Umbilical cord (tissue), 1 donor: ENCODE measurements at regions not wholly inside any gene's neighbourhood (a gene's known extent, or its start where the extent isn't known, plus 50 kb on each side); places are given as distances from the start of the nearest gene placed in this dataset.

Source experiments
- DNase-seq: peaks from one replicate; pipeline ENCODE4 v3.0.0-alpha.2; 2015; ENCODE audit warnings: low spot score

DNA sequence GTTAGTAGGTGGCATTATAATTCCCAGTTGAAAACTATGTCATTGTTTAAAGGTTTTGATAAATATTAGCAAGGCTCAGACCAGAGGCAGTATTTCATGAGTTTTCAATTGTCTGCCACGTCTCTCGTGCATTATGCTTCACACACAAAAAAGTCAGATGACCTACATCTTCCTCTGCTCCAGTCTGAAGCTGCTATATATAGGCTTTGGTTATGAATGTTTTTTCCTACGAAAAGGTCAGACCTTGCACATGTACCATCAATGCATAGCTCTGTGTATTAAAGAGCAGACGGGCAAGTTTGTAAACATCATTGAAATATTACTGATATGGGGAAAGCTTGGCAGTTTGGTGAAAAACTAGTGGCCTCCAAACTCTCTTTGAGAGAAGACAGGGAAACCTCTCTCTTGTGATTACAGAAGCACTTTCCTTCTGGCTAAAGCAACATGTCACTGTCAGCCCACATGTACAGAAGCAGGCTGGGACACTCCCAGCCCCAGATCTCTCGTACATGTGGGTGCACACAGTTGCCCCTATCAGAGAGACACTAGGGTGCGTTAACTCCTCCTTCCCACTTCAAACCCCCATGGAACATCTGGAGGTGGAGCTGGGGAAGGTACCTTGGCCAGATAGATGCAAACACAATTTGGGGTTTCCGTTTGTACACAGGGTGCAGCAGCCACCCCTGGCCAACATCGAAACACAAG lies 184.0 kb upstream of the BCL6 start:
- peak; percentile 12 for DNase-seq

DNA sequence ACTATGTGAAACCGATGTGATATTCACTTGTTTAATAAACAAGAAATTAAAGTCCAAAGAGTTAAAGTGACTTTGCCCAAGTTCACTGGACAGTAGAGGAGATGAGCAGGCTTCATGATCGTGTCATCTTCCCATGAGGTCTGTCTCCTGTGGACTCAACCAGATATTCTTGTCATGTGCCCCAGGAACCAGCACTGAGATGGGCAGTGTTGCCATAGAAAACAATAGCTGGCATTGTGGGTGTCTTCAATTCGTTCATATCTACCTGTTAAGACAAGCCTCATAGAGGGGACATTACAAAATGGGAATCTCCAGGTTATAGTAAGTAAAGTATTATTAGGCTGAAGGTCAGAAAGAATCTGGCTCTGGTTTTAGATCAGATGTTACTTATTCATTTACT lies 184.8 kb upstream of the BCL6 start:
- DNase-seq: no peak

DNA sequence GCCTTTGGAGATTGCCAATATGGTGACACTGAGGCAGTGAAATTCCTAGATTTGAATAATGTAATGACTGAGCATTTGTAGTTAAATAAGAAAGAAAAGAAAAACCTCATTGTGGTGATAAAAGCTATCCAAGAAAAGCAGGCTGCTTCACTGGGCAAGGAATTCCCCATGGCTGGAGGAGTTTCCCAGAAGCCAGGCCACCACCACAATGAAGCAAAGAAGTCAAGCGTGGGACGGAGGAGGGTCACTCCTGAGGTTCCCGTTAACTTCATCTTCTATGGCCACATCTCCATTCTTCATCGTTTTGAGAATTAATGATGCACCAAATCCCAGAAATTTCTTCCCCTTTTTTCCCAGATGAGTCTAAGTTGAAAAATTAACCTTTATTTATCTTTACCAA lies 185.8 kb upstream of the BCL6 start:
- no peak for DNase-seq

DNA sequence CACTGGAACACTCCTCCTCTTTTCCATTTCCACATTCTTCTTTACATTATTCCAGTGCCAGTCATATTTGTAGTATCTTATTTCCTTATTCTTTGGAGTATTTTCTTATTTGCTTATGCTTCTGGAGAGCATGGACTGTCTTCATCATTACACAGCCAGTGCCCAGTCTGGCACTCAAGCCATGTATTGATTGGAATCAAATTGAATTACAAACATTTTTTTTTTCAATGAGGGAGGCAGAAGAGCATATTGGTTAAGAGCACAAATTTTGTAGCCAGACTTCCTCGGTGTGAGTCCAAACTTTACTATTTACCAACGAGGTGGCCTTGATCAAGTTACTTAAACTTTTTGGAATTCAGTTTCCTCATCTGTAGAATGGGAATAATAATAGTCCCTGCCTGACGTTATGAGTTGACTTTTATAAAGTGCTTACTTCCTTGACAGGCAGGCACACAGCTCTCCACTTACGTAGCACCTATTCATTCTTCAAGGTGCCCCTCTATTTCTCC lies 186.6 kb upstream of the BCL6 start:
- DNase-seq: no peak

DNA sequence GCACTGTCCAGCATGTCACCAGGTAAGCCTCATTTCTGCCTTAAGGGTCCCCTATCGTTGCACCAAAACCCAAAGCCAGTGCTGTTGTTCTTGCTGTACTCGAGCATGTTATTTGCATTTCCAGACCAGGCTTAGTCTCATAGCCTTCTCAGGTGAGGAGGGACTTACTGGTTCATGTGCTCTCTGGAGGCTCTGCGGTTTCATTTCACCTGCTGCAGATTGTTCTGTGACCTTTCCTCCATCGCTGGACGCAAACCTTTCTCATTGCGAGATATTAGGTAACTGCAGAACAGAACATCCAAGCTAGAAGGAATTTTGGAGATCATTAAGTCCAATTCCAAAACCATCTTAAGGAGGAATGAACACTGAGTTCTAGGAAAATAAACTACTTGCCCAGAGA lies 187.3 kb upstream of the BCL6 start:
- DNase-seq: no peak

DNA sequence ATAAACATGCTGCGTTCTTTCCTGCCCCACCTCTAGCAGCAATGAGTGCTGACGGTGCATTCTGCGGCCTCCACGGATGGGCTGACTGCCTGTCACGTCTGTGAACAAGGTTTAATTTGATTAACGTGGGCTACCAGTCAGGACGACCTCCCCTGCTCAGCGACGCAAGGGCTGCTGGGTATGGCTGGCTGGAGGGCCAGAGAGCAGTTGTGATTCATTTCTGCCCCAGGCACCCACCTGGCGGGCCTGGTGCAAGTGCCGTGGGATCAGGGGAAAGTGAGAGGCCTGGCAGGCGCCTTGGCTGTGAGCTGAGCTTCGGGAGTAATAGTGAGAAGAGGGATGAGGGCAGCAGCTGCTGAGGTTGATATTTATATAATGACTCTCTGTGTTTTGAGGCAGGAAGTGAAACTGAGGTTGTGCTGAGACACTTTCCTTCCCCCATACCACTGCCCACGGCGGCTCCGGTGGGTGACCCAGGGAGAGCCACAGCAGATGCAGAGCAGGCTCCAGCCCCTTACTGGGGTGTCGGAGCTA lies 190.4 kb upstream of the BCL6 start:
- no peak for DNase-seq

DNA sequence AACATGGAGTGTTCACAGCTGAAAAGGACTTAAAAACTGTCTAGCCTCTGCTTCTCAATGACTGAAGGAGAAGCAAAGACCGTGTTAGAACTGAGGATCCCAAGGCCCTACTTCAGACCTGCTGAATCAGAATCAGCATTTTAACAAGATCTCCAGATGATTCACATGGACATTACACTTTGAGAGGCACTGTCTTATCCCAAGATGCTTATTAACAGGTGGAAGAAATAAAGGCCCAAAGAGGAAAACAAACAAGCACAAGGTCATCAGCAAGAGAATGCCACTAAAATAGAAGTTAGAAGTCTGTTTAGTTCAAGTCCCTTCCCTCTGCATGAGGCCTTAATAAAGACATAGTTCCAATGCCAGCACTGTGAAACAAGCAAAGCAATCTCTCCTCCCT lies 191.4 kb upstream of the BCL6 start:
- no peak for DNase-seq

DNA sequence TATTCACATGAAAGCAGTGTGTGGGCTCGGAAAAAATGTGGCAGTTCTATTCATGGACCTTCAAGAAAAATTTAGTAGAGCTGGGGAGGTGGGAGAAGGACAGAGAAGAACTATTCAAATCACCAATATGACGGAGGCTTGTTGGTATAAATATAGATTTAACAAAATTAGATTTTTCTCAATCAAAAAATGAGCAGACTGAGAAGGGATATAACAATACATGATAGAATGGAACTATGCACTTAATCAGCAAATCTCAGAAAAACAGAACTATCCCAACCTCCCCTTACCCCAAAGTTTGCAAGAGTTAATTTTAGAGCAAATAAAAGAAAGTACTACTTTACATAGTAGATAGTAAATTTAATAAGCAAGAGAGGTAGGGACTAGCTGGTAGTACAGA lies 194.6 kb upstream of the BCL6 start:
- DNase-seq: no peak

DNA sequence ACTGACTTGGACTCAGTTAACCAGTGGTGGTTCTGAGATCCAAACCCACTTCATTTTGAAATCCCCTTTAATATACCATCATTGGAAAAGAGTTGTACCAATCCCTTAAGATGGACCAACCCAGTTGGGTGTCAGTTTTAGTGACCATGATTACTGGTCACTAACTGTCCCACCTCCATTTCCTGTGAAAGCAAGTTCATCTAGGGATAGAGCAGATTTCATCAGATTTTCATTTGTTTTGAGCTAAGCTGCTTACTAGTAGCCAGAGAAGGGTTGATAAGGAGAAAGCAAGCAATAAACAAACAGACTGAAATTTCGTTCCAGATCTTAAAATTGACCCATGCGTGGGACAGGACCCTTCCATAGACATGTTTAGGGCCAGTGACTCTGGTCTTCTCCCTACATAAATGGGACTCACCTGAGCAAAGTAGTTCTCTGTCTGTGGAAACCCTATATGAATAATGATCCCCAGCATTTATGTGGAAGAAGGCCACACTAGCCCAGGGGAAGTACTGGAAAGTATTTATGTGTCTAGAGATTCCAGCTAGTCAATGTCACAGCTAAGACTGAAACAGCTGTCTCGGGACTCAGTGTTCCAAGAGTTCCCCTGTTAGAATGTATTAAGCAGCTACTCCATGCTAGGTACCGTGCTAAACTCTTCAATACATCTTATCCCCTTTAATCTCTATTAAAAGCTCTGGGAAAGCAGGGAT lies 196.0 kb upstream of the BCL6 start:
- DNase-seq: no peak

DNA sequence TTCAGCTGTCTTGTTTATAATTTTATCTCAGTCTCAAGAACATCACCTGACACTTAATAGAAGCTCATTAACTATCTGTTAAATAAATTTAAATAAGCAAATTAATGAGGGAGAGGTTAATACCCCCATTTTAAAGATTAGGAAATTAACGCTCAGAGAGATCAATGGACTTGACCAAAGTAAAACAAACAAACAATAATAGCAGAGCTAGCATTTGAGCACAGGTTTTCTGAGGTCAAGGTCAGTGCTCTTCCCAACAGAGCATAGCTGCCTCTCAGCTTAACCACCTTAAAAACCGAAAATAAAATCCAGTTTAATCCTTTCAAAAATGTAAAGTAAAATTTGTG lies 196.6 kb upstream of the BCL6 start:
- no peak for DNase-seq

DNA sequence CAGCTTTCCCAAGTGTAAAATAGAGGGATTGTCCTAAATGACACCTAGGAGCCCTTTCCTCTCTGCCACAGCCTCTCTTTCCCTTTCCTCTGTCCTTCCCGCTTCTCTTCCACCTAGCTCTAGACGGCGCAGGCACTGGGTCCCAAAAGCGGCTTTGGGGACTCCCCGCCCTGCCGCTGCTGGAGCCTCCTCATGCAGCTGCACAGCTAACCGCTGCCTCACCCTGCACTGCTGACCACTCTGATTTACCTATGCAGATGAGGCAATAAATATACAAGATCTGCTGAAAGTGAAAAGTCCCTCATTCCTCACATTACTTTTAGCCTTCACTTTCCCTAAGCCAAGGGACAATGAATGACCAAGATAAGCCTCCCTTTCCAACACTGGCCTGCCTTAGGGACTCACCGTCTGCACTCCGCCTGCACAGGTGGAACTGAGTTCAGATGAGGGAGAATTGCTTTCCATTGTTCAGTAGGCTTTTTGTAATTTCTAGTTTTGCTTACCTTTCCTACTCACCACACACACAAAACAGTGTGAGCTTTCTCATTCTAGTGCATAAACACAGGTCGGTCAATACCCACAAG lies 197.5 kb upstream of the BCL6 start:
- no peak for DNase-seq

DNA sequence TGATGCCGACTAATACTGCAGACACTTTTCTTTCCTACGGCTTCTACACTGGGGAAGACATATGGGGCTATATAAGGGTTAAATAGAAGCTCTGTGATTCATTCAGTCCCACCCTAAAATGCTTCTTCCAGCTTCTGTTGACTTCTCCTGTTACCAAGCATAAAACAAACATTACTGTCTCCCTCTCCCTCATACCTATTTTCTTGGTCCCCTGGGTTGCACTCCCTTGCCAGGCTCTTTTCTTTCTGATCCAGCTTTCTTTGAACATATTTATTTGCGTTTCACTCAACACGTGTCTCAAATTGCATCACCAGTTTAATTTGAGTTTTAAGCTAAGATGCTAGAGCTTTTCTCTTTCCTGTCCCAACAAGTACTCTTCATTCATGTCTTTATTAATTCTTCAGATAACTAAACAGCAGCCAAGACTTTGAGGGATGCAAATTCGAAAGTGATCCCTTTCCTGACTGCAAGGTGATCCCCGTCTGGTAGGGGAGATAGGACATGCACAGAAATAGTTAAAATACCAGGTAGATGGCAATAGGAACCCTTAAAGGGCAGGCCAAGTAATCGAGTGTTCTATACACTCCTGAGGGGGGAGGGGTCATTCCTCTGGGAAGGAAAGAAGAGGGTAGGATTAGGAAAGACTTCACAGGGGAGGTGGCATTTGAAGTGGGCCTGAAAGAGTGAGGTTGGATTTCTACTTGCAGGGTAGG lies 198.6 kb upstream of the BCL6 start:
- no peak for DNase-seq

DNA sequence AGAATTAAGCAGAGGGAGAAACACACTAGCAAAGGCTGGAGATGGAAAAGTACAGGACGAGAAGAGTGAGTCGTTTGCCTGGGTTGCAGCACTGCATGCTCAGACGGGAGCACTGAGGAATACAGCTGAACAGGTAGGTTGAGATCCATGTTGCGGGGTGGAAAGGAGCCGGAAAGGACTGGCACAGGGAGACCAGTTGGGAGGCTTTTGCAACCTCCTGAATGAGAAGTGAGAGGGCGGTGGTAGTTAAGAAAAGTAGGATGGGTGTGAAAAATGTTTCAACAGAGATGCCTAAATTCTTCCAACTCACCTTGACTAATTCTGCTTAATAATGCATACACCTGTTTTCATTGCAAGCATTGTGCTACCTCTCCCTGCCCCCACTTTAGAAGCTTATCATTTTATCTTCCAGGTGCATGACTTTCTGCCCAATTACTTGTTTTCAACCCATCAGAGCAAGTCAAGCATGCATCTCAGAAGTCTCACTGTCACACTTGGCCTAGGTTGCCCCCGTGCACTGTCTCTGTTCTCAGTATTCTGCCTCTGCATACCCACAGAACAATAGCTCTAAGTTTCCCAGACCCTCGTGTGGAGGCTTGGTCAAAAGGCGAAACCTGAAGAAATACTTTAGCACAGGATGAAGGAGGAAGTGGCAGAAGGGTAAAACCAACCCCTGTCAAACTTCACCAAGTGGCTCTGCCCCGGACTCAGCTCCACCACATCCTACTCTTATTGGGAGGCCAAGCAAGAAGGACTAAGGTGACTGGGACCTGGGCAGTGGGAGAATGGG lies 199.3 kb upstream of the BCL6 start:
- no peak for DNase-seq

DNA sequence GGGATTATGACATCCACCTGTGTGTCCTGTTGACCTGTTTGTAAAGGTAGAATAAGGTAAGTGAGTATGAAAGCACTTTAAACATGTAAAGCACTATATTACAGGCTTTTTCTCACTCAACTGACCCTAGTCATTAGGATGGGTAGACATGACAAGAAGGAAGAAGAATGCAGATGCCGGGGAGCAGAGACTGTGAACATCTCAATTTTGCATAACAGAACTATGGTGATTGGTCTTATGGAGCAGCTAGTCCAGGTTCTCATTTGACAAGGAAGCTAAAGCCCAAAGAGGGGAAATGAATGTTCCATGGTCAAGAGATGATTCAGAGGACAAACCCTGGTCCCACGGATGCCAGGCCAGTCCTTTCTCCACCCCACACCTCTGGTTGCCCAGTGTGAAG lies 200.1 kb upstream of the BCL6 start:
- no peak for DNase-seq

DNA sequence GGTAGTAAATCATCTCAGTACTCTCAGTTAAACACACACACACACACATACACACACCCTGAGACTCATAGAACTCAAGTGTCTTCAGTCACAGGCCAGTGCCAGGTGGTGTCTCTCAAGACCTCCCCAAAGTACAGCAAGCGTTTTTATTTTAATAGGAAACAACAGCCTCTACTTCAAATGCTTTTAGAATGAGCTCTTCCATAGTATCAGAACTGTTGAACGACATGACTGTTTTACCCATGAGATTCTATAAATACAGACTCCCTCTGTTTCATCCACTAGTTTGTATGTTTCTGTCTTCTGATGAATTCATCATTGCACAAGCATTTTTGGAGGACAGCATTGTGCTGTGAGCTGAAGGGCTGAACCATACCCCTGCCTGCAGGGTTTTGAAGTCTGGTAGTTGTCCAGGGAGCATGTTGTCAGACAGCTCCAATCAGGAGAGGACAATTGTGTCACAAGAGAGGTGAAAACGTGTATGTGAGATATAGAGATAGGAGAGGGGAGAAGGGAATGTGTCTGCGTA lies 201.0 kb upstream of the BCL6 start:
- DNase-seq: peak; percentile 44

DNA sequence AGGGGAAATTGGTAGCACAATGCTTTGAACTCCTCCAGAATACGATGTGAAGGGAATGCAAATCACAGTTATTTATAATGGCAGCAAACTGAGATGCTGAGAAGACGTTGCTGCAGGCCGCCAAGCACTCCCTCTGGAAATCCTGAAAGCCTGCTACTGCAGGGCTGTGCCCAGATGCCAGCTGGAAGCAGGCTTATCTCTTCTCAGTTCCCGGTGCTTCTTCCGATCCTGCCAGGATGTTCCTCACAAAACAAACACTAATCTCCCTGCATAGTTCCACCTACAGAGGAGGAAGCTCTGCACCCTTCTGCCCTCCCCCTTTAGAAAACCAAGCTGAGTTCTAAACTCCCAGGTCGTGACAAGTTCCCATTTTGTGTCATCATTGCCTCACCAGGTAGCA lies 201.7 kb upstream of the BCL6 start:
- DNase-seq: no peak

DNA sequence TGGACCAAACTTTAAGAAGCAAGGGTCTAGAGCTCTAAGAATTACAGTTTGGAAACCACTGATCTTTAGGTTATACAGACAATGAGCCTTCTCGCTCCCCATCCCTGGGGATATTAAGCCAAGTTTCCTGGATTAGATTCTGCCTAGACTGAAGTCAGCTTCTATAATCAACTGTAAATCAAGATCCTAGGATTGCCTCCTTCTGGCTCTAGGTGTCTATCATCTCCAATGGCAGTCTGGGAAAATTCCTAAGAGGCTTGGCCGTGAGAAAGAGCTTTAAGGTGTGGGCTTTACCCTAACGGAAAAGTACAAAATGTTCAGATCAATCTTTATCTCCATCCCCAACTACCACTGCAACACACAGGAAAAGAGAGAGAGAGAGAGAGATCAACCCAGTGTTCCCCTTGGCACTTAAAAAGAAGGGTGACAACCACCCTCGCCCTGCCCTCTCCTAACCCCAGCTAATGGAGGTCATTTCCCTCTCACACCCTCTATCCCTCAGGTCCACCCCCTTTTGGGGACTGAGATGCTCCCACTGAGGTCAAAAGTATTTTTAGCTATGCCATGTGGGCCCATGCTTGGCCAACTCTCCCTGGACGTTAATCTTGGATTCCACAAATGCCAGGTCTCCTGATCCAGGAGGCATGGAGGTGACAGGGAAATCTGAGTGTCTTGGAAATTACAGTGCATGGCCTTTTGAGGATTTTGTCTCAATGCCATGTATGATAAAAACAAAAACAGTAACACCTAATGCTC lies 202.8 kb upstream of the BCL6 start:
- no peak for DNase-seq

DNA sequence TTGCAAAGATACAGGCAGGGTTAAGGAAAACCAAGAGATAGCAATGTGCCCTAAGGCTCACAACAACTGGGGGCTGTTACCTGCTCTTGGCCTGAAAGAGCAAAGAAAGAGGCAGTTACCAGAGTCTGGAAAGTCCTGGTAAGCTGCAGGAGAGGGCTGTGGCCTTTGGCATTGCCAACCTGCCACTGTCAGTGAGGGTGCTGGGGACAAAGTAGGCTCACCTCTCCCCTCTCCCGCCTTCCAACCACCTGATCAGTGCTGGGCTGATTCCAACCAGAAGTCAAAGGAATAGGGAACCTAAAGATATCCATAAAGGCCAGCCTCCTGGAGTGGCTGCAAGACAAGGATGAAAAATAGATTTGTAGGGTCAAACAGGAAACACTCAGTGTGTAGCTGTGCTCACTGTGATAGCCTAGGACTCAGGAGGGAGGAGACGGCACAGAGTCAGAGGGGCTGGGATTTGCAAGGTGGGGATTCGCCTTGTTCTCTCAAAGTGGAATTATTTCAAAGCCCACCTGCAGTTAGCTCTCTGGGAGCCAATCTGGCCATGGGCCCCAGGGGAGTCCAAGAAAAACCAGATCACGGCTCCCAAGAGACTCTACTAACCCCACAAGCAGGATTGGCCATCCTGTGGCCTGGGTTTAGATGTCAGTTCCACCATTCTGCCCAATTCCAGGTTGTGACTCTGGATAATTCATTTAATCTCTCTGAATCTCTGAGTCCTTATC lies 204.0 kb upstream of the BCL6 start:
- DNase-seq: no peak

DNA sequence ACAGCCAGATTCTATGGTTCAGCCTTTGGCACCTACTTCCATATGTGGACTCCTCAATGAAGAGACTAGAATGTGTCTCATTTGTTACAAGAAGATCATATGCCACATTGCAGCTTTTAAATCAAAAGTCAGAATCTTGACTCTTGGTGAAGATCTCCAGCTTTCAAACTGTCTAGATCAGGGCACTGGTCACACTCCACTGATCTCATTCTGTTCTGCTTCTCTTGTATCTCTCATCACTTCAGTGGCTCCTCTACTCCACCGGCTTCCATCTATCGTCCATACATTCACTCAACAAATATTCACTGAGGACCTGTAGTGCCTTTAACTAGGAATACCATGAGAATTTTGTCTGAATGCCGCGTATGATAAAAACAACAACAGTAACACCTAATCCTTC lies 203.3 kb upstream of the LPP start:
- no peak for DNase-seq
